Activated CD4-positive, alpha-beta T cell treated with anti-CD3 and anti-CD28 coated beads for 48 hours (primary cell): ENCODE measurements at regions not wholly inside any gene's neighbourhood (a gene's known extent, or its start where the extent isn't known, plus 50 kb on each side); places are given as distances from the start of the nearest gene placed in this dataset.
"Not testable (repeated sequence)": the region's sequence is repeated elsewhere in the genome, so short reads cannot be mapped to it uniquely, and the experiment has no call there.

Experiments
- DNase-seq: peaks from one replicate; pipeline ENCODE4 v3.0.0-alpha.2; 2020

DNA sequence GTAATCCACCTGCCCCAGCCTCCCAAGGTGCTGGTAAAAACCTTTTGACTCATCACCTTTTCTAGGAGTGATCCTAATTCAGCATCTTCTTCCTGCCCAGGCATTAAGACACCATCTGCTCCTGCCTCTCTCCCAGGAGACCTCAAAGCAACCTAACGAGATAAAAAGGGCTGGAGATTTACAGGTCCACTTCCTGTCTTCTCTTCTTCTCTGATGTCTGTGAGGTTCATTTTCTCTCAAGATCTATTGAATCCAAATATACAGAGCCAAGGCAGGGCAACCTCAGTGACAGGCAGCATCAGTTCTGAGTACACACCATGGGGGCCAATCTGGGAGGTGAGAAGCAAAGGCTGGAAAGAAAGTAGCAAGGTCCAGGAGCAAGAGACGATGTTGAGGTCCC is 219.4 kb downstream of the SETD4 start:
- DNase-seq, result no peak

DNA sequence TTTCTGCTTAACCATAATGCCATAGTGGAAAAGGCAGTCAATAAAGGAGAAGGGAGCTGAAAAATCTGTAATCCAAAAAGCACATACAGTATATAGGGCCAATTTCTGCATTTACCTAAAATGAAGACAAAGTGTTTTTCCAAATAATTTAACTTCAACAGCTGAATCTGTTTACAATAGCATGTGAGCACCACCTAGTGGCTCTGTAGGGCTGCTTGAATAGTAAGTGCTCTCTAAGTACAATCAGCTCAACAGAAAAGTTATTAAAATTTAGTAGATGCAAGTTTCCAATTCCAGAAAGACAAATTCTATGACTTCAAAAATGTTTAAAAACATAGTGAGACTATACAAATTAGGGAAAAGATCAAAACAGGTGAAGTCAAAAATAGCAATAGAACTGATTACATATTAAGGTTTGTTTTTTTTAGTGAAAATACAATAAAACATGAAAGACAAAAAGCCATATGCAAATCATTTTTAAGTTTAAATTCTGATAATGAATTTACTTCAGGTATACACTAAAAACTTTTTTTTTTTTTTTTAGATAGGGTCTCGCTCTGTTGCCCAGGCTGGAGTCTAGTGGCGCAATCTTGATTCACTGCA is 220.0 kb downstream of the SETD4 start:
- DNase-seq, result peak; percentile 66

DNA sequence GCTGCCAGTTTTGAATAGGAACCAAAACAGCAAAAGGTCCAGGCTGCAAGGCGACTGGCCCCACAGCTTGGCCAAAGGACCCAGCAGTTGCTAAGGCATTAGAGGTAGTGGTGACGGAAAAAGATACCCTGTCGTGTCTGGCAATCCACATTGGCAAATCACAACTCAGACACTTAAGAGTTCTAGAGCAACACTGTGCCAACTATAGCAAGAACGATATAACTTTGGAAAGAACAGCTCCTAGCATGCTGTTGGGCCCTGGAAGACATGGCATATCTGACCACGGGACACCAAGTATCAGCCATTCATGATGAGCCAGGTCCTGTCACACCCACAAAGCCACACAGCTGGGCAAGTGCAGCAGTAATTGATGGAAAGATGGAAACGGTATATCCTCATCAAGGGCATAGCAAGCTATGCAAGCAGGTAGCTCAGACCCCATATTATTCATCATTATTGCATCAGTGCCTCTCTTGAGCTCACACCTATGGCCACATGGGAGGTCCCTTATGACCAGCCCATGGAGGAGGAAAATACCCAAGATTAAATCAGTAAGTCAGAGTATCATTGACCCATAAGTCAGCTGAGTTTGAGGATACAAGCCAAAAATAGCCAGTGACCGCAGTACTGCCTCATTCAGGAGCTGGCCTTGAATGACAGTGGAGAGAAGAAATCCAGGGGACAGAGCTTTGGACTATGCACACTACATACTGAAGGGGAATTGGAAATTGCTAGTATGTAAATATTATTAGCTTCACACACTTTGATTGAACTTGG is 221.2 kb downstream of the SETD4 start:
- DNase-seq, result no peak

DNA sequence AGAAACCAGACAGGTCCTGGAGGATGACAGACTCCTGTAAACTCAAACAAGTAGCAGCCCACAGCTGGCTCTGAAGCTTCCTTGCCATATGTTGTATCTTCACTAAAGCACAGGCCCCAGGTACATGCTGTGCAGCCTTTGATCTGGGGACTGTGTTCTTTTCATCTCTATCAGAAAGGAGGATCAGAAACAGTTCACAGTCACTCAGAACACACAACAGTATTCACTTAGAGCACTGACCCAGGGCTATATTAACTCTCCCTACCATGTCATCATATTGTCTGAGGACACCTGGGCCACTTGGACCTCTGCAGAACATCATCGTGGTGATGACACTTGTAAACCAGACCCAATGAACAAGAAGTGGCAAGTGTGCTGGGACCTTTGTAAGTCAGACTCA is 222.0 kb downstream of the SETD4 start:
- DNase-seq, result no peak

DNA sequence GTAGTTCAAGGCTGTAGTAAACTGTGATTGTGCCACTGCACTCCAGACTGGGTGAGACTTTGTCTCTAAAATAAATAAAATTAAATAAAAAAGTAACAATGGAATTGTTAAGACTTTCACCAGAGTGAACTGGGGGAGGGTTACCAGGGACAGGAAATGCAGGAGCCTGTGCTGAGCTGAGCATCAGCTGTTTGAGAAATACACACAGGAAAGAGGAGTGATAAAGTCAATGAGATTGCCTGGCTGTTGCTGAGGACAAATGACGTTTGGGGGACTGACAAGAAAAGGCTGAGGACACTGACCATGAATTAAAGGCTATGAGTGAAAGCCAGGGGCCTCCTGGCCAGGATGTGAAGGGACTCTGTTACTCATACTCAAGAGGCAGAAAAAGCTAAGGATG is 226.3 kb downstream of the SETD4 start:
- no peak for DNase-seq

DNA sequence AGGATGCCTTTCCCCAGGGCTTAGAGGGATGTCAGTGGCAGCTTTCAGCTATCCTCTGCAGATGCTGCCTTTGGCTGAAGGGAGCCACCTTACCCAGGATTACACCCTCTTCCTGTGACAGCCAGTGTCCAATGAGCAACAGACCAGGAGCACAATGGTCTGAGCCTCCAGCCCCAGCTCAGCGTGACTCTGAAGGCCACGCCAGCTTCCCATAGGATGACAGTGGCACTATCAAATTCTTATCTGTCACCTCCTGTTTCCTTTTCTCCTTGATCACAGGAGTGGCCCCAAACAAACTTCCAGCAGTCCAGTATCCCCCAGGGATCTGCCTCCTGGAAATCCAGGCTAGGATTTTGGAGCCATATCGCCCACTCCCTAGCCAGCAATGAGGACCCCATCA is 226.9 kb downstream of the SETD4 start:
- DNase-seq, result no peak

DNA sequence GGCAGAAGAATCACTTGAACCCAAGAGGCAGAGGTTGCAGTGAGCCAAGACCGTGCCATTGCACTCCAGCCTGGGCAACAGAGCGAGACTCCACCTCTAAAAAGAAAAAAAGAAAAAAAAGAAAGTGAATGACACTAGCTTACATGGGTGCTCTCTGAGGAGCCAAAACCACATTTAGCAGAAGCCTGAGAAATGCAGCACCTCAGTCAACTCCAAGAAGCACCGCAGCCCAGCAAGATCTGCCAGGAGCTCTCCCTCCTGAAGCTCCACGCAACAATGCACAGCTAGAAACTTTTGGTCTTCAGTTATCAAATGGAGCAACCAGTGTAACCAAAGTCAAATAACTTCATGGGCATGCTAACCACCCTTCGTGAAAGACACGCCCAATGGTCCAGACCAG is 229.1 kb downstream of the SETD4 start:
- DNase-seq, result no peak

DNA sequence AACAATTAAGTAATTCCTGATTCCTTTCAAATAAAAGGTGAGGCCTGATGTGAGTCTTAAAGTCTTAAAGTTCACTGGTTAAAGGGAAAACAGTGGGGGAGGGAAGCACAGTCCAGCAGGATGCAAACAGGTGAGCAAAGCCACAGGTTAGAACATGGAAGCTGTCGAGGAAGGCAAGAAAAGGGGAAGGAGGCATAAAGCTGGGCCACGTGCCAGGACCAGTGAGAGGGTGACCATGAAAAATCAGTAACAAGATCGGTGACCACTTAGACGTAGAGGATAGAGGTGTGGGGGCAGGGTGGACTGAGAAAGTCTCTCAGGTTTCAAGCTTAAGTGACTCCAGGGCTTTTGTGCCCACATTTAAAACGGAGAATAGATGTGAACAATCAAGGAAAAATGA is 231.3 kb downstream of the SETD4 start:
- no peak for DNase-seq

DNA sequence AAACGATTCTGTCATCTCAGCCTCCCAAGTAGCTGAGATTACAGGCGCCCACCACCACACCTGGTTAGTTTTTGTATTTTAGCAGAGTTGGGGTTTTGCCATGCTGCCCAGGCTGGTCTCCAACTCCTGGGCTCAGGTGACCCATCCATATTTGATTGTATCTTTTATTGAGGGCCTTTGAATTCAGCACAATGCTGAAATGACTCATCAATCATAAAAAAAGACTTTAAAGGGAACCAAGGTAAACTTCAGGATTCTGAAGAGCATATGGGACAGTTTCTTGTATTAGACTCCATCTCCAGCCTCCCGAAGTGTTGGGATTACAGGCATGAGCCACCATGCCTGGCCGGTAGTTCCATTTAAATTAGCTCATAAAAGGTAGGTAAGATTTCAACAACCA is 232.2 kb downstream of the SETD4 start:
- DNase-seq, result no peak

DNA sequence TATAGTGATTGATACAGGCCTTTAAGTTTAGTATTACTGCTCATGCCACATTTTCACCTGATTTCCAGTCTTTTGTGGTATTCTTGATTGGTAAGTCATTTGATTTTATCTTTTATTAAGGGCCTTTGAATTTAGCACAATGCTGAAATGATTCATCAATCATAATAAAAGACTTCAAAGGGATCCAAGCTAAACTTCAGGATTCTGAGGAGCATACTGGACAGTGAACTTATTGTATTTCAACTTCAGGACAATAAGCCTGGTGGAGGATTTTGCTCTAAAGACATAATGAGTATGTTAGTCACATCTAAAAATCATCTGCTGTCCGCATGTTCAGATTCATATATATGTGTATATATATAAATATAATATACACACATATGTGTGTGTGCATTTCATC is 233.3 kb downstream of the SETD4 start:
- DNase-seq, result no peak

DNA sequence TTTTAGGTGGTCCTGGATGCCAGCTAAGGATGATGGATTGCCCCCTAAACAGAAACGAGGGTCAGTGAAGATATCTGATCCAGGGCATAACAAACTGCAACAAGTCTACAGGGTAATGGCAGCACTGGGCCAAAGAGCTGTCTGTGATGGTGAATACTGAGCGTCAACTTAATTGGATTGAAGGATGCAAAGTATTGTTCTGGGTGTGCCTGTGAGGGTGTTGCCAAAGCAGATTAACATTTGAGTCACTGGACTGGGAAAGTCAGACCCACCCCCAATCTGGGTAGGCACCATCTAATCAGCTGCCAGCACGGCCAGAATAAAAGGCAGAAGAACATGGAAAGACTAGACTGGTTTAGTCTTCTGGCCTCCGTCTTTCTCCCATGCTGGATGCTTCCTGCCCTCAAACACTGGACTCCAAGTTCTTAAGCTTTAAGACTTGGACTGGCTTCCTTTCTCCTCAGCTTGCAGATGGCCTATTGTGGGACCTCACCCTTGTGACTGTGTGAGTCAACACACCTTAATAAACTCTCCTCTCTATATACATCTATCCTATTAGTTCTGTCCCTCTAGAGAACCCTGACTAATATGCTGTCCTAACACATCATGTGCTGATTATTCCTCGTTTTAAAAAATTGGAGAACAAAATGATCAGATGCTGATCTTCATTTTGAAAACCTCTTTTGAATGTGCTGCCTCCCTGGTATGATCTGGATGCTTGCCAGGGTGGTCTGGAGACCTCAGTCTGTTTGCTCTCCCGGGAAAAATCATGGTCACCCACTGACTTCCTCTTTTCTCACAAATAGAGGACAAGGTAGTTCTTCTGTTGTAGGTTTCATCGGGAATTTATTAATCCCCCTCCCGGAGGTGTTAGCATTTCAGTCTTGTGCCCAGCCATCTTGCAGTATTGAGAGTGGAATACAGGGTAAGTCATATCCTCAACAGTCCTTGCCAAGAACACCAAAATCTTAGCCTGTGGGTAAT is 234.7 kb downstream of the SETD4 start:
- DNase-seq, result no peak

DNA sequence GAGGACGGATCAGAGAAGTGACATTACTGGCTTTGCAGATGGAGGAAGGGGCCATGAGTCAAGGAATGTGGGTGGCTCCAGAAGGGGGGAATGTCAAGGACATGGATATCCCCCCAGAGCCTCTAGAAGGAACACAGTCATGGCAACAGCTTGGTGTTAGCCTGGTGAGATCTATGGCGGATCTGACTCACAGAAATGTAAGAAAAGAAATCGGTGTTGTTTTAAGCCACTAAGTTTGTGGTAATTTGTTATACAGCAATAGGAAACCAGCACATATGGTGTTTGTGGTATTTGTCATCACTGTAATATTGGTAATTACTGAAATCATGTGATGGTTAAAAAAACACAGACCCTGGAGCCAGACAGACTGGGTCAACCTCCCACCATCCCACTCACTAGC is 236.2 kb downstream of the SETD4 start:
- DNase-seq, result no peak

DNA sequence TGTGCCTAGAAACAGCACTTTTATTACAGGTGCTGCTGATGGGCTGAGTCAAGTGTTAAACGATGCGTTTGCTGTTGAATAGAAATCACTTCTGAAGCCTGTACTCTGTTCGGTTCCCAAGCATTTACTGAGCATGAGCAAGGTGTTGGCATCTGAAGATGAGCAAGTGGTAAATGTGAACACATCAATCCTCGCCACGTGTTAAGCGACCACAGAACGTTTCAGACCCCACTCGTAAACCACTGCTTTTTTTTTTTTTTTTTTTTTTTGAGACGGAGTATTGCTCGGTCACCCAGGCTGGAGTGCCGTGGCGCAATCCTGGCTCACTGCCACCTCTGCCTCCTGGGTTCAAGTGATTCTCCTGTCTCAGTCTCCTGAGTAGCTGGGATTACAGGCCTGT is 241.2 kb downstream of the SETD4 start:
- no peak for DNase-seq

DNA sequence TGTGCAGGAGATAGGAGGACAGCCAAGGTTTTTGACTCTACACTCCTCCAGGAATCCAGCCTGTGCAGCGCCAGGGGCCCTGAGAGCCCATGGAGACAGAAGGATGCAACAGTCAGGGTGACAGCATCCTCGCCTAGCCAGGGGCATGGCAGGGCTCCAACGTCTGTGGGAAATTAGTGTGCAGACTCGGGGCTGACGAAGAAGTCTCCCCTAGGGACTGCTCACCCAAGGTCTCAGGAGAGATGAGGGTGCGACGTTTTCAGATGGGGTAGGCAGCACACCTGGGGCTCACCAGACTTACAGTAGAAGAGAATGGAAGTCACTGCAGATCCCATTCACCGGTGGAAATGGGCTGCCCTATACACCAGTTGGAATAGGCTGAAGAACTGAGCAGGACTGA is 241.7 kb downstream of the SETD4 start:
- DNase-seq, result no peak

DNA sequence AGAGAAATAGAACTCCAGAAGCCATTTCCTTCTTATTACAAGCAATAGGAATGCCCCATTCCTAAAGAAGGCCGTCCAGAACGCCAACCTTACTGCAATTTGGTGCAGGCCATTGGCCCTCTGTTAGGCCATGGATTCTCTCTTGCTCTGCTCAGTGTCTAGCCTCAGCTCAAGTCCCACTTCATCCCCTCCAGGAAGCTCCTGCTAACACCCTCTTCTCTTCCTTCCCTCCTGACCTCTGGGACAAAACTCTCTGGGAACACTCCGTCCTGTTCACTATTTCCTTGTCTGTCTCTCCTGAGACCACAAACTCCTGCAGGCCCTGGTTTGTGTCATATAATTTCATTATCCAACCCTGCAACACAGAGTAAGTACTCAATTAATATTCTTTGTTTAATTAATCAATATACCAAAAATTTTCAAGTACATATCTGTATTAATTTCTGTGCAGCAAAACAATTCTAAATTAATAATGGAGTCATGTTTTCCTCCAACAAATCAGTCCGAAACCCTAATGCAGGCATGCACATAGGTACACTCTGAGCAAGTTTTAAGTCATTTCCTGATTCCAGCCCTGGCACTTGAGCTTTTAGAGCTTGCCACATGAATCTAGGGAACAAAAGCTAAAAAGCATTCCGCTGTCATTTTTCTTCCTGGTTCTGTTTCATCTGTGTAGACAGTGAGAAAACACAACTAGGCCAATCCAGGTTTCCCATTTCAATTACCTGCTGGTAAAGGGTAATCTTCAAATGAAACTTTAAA is 245.3 kb downstream of the SETD4 start:
- DNase-seq, result no peak

DNA sequence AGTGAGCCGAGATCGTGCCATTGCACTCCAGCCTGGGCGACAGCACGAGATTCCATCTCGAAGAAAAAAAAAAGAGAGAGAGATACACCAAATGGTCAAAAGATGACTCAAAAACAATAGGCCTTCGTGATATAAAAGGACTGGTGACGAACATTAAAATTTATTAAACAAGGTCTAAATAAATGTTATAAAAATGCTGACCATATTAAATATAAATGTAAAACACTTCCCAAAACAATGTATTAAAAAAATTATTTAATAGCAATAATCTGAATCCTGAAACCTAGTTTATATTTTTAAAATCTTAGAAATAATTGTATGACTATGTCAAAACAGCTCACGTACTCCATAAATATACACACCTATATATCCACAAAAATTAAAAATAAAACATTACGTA is 247.6 kb downstream of the SETD4 start:
- DNase-seq, result no peak

DNA sequence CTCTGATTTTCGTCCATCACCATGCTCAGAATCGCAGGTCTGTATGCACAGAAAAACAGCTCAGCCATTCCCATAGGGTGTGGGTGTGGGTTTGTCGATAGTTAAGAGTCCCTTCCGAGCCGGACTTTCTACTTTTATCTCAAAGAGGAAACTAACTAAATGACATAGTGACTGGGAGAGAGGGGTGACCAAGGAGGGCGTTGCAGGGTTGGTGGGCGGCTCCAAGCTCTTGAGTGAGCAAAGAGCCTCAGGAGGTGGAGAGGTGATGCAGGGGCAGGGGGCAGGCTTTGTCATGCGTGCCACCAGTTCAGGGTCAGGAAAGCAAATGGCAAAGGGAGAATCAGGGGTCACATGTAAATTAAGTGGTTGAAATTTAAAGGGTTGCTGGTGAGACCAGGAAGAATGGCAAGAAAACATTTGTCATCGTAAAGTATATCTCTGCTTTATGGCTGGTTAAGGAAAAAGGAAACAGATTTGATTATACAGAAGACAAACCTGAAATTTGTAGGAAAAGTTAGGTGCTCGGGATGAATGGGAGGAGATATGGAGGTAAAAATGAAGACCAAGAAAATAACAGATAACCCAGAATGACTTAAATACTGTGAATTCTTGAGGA is 249.0 kb downstream of the SETD4 start:
- no peak for DNase-seq

DNA sequence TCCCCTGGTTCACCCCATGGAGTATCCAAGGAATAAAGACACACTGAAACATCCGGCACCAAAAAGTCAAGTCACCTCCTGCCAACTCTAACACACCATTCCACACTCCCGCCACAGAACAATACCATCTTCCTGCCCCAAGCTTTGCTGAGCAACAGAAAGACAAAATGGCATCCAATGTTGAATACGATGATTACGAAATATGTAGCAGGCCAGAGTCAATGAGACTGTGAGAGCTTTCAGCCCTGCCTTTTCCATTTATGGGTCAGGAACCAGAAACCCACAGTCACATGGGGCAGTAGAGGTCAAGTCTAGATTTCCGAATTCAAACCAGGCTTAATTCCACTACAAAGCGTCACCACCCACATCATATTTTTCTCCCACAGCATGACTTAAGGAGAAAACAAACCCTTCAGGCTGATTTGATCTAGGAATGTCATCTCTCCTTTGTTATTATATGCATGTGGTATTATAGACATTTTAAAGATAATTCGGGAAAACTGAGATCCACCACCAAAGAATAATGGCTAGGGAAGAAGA is 249.8 kb downstream of the SETD4 start:
- DNase-seq, result no peak

DNA sequence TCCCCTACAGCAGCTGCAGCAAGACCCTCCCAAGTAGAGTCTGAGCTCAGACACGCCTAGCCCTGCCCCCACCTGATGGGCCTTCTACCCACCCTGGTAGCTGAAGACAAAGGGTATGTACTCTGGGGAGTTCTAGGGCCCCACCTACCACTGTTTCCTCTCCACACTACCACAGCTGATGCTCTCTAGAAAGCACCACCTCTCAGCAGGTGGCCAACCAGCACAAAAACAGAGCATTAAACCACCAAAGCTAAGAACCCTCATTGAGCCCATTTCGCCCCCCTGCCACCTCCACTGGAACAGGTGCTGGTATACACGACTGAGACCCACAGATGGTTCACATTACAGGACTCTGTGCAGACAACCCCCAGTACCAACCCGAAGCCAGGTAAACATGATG is 258.9 kb downstream of the SETD4 start:
- no peak for DNase-seq

DNA sequence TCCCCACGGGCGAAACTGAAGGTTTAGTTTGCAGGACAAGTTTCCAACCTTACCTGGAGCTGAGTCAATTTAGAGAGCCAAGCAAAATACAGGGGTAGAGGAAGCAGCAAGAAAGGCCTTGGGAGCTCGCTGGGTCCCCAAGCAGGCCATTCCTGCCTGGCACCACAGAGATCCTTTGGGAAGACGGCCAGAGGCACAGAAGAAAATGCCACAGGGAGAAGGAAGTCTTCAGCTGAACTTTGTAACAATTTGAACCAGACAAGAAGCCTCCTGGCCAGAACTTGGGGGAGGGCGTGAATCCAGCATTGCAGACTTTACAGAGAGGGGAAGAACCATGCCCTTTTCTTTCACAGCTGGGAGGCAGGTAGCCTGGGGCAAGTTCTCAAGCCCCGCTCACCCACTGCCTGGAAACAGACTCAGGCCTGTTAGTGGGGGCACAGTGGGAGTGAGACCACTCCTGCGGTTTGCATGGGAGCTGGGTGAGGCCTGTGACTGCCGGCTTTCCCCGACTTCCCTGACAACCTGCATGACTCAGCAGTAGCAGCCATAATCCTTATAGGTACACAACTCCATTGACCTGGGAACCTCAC is 259.4 kb downstream of the SETD4 start:
- not testable (repeated sequence) for DNase-seq

DNA sequence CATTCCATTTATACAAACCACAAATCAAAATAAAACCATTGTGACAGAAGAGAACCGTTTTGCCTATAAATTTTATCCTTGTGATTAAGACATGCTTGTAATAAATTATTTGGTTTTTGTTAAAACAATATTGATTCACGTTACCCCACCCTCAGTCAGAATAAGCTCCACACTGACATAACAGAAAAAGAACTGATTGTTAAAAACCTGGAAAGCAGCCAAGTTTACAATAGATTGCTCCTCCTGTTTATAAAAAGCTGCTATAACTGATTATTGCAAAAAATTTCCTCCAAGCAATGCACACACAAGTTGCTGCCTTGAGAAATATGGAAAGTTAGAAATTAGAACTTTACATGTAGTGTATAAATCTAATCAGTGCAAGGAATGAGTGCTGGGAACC is 263.5 kb downstream of the SETD4 start:
- no peak for DNase-seq

DNA sequence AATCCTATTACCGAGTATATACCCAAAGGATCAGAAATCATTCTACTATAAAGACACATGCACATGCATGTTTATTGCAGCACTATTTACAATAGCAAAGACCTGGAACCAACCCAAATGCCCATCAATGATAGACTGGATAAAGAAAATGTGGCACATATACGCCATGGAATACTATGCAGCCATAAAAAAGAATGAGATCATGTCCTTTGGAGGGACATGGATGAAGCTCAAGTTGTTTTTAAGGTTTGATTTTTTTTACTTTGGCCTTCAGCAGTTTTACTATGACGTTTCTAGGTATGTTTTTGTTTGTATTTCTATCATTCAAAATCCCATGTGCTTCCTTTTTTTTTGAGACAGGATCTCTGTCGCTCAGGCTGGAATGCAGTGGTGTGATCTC is 265.8 kb downstream of the SETD4 start:
- DNase-seq, result not testable (repeated sequence)
